ENCODE measurements at regions not wholly inside any gene's neighbourhood (a gene's known extent, or its start where the extent isn't known, plus 50 kb on each side); places are given as distances from the start of the nearest gene placed in this dataset.

DNA sequence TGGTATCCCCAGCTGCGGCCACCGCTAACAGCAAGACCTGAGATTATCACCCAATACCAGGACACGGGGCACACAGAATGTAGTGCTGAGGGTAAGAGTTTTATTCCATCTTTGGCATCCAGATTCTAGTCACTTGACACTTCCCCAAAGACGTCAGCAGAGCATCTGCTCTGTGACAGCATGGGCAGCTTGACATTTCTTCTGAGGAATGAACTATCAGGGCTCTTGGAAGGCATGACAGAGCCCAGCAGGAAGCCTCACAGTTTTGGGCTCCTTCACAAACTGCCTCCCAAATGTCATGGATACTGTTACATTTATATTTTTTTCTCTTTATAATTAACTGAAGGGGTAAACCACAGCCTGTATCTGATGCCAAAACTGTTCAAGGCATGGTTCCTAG, 1010.7 kb downstream of the TDRD15 start:
- no peak for TF ChIP-seq EZH2 (IDR thresholded peaks at IDR 0.05)
- TF ChIP-seq EZH2phosphoT487 (IDR thresholded peaks at IDR 0.05) = no peak
- TF ChIP-seq, protein P1, sequence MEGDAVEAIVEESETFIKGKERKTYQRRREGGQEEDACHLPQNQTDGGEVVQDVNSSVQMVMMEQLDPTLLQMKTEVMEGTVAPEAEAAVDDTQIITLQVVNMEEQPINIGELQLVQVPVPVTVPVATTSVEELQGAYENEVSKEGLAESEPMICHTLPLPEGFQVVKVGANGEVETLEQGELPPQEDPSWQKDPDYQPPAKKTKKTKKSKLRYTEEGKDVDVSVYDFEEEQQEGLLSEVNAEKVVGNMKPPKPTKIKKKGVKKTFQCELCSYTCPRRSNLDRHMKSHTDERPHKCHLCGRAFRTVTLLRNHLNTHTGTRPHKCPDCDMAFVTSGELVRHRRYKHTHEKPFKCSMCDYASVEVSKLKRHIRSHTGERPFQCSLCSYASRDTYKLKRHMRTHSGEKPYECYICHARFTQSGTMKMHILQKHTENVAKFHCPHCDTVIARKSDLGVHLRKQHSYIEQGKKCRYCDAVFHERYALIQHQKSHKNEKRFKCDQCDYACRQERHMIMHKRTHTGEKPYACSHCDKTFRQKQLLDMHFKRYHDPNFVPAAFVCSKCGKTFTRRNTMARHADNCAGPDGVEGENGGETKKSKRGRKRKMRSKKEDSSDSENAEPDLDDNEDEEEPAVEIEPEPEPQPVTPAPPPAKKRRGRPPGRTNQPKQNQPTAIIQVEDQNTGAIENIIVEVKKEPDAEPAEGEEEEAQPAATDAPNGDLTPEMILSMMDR (IDR thresholded peaks at IDR 0.05) = no peak
- H3K36me3 Mint-ChIP-seq = no peaks in the 10 kb centered on the region
- Histone ChIP-seq H3K36me3 (no peaks in the 10 kb centered on the region), H4K20me1 (ENCODE audit: low read depth) (no peaks in the 10 kb centered on the region), H3K27me3 (no peaks in the 10 kb centered on the region), H3K4me2 (no peak overlapping the region), H3K4me1 (no peaks in the 10 kb centered on the region), H3K79me2 (ENCODE audit: low read depth) (no peaks in the 10 kb centered on the region), H2AFZ (replicated peaks) (no peak overlapping the region), H3F3A (ENCODE audit: low read depth) (no peaks in the 10 kb centered on the region), H3K9ac (no peak overlapping the region), H3K27ac (no peak overlapping the region), H3K9me3 (ENCODE audit: low read depth) (no peaks in the 10 kb centered on the region), H3K4me3 (no peak overlapping the region)
- H3K4me1 Mint-ChIP-seq = no peaks in the 10 kb centered on the region
- H3K4me3 Mint-ChIP-seq = no peak overlapping the region
- DNase-seq (ENCODE audit: low spot score) = no peak
- no peak overlapping the region for H3K27ac Mint-ChIP-seq
- no peaks in the 10 kb centered on the region for H3K9me3 Mint-ChIP-seq
- peaks cover 2% of the 10 kb centered on the region for H3K27me3 Mint-ChIP-seq (ENCODE audit: insufficient read depth, low read depth)

DNA sequence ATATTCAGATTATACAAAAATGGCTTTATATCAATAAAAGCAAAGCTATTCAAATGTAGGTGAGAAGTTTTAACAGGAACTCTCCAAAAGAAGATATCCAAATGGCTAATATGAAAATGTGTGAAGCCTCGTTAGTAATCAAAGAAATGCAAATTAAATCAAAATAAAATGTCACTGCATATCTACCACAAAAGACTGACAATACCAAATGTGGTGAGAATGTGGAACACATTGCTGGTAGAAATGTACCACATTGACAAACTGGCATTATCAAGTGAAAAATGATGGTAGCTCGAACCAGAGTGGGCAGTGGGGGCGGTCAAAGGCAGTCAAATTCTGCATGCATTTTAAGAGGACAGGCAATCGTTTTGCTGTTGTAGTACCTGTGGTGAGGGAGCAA, 1012.7 kb downstream of the TDRD15 start:
- Histone ChIP-seq H3K27me3 (no peaks in the 10 kb centered on the region), H3F3A (ENCODE audit: low read depth) (no peaks in the 10 kb centered on the region), H3K4me3 (no peak overlapping the region), H3K79me2 (ENCODE audit: low read depth) (no peaks in the 10 kb centered on the region), H3K27ac (no peak overlapping the region), H4K20me1 (ENCODE audit: low read depth) (no peaks in the 10 kb centered on the region), H3K4me2 (no peak overlapping the region), H3K9me3 (ENCODE audit: low read depth) (no peaks in the 10 kb centered on the region), H3K36me3 (no peaks in the 10 kb centered on the region), H3K4me1 (no peaks in the 10 kb centered on the region), H3K9ac (no peak overlapping the region), H2AFZ (replicated peaks) (no peak overlapping the region)
- Mint-ChIP-seq H3K9me3 (no peaks in the 10 kb centered on the region), H3K4me3 (no peak overlapping the region), H3K36me3 (no peaks in the 10 kb centered on the region), H3K27ac (no peak overlapping the region), H3K4me1 (no peaks in the 10 kb centered on the region), H3K27me3 (ENCODE audit: insufficient read depth, low read depth) (no peaks in the 10 kb centered on the region)
- TF ChIP-seq EZH2 (IDR thresholded peaks at IDR 0.05) (no peak), EZH2phosphoT487 (IDR thresholded peaks at IDR 0.05) (no peak)
- TF ChIP-seq, protein P1 (IDR thresholded peaks at IDR 0.05) = no peak
- DNase-seq (ENCODE audit: low spot score) = no peak

DNA sequence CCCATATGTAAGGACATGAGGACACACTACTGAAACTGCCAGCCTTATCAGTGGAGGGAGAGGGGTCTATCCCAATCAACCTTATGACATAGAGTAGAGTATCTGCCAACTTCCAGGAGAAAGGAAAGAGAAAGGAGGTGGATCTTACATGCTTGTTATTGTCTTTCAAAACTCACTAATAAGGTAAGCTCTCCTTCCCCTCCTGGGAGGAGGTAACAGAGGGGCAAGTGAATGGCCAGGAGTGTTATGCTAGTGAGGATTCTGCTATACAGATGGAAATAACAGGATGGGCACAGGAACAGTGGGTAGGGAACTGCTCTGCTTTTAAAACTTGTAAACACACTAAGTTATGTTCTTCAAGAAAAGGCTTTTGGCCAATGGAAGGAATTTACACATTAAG, 1020.1 kb downstream of the TDRD15 start:
- Mint-ChIP-seq H3K4me3 (no peak overlapping the region), H3K36me3 (no peaks in the 10 kb centered on the region), H3K9me3 (peaks cover 6% of the 10 kb centered on the region), H3K27ac (no peak overlapping the region), H3K4me1 (no peaks in the 10 kb centered on the region), H3K27me3 (ENCODE audit: insufficient read depth, low read depth) (no peaks in the 10 kb centered on the region)
- Histone ChIP-seq H4K20me1 (ENCODE audit: low read depth) (no peaks in the 10 kb centered on the region), H3K79me2 (ENCODE audit: low read depth) (no peaks in the 10 kb centered on the region), H3K27ac (no peak overlapping the region), H3K9ac (no peak overlapping the region), H3K4me2 (no peak overlapping the region), H3F3A (ENCODE audit: low read depth) (no peaks in the 10 kb centered on the region), H3K9me3 (ENCODE audit: low read depth) (no peaks in the 10 kb centered on the region), H3K4me3 (no peak overlapping the region), H2AFZ (replicated peaks) (no peak overlapping the region), H3K4me1 (no peaks in the 10 kb centered on the region), H3K27me3 (no peaks in the 10 kb centered on the region), H3K36me3 (no peaks in the 10 kb centered on the region)
- DNase-seq (ENCODE audit: low spot score) = no peak
- TF ChIP-seq, protein P1 (IDR thresholded peaks at IDR 0.05) = no peak
- no peak for TF ChIP-seq EZH2phosphoT487 (IDR thresholded peaks at IDR 0.05)
- no peak for TF ChIP-seq EZH2 (IDR thresholded peaks at IDR 0.05)
